OCI-LY3 (cell line): ENCODE measurements at regions not wholly inside any gene's neighbourhood (a gene's known extent, or its start where the extent isn't known, plus 50 kb on each side); places are given as distances from the start of the nearest gene placed in this dataset.

Experiments
- CTCF ChIP-seq: fragments of 200-600, 300-600 bp; sonication (generic); IDR thresholded peaks from 2 replicates; pipeline ENCODE4 v1.5.1; 2014; ENCODE audit warnings: antibody characterized with exemption, low read length, low read depth
- EZH2phosphoT487 ChIP-seq: fragments of 200-600 bp; shearing (Covaris generic); IDR thresholded peaks from 2 replicates; pipeline ENCODE4 v1.6.1; 2018; ENCODE audit warnings: antibody characterized with exemption, mixed run types, low read depth

GRCh38 chr2:239902749-239903201, 122.4 kb downstream of the NDUFA10 start:
- no peak for TF ChIP-seq CTCF
- no peak for TF ChIP-seq EZH2phosphoT487
